ENCODE measurements at regions not wholly inside any gene's neighbourhood (a gene's known extent, or its start where the extent isn't known, plus 50 kb on each side); places are given as distances from the start of the nearest gene placed in this dataset.
"Not testable (repeated sequence)": the region's sequence is repeated elsewhere in the genome, so short reads cannot be mapped to it uniquely, and the experiment has no call there.

DNA sequence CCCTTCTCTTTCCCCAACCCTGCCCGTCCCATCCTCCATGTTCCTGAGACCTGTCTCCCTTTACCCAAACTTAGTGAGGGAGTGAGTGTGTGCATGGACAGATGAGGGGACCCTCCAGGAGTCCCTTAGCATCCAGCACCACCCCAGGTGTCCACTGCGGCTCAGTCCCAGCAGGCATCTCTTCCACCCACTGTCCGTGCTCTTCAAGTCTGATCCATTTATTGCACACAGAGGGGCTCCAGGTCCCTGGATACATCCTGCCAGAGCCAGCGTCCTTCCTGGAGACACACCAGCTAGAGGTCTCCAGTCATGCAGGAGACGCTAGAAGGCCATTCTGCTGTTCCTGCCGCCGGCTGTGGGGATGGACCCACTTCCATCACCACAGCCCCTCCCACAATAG, 239.2 kb downstream of the ADGRD1 start:
- Mint-ChIP-seq H3K4me3 (no peak overlapping the region), H3K36me3 (ENCODE audit: low read depth) (no peaks in the 10 kb centered on the region), H3K27me3 (ENCODE audit: low read depth) (no peaks in the 10 kb centered on the region), H3K27ac (no peak overlapping the region), H3K4me1 (ENCODE audit: low read depth) (no peaks in the 10 kb centered on the region), H3K9me3 (peaks cover 4% of the 10 kb centered on the region)

DNA sequence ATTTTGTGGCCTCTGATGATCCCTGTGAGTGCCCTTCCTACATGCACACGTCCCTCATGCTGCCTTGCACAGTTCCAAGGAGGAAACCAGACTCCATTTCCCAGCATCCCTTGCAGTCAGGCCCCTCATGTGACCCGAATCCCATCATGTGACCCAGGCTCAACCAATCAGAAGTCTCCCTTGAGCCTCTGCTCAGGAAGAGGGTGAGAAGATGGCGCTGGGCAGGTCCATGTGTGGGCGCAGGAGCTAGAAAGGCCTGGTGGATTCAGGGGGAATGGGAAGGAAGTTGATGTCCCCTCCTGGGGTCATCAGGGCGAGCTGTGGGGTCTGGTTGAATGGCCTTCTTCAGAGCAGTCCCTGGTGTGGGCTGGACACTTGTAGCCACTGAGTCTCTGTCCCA, 240.5 kb downstream of the ADGRD1 start:
- Mint-ChIP-seq H3K27ac (no peak overlapping the region), H3K4me3 (no peak overlapping the region)

DNA sequence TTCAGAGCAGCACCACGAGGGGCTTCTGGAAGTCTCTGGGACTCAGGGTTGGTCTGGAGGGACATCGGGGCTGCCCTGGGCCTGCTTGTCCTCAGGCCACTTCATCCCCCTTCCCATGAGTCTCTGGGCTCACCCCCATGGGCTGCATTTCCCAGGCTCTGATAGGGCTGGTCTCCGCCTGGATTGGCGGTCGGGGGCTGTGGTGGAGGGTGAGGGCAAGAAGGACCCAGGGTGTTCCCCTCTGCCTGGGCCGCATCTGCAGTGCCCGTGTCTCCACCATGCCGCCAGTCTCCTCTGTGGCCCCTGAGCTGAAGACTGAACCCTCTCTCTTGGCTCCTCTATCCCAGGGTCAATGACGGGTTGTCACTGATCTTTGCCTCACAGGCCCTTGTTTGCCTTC, 242.1 kb downstream of the ADGRD1 start:
- no peaks in the 10 kb centered on the region for H3K27me3 Mint-ChIP-seq (ENCODE audit: low read depth)
- no peak overlapping the region for H3K4me3 Mint-ChIP-seq
- H3K27ac Mint-ChIP-seq, result no peak overlapping the region
- no peaks in the 10 kb centered on the region for H3K4me1 Mint-ChIP-seq (ENCODE audit: low read depth)
- no peaks in the 10 kb centered on the region for H3K9me3 Mint-ChIP-seq
- no peaks in the 10 kb centered on the region for H3K36me3 Mint-ChIP-seq (ENCODE audit: low read depth)

More for the DNA sequence above, 240.5 kb downstream of the ADGRD1 start:
- Mint-ChIP-seq H3K9me3 (no peaks in the 10 kb centered on the region), H3K36me3 (ENCODE audit: low read depth) (no peaks in the 10 kb centered on the region), H3K4me1 (ENCODE audit: low read depth) (no peaks in the 10 kb centered on the region), H3K27me3 (ENCODE audit: low read depth) (no peaks in the 10 kb centered on the region)

DNA sequence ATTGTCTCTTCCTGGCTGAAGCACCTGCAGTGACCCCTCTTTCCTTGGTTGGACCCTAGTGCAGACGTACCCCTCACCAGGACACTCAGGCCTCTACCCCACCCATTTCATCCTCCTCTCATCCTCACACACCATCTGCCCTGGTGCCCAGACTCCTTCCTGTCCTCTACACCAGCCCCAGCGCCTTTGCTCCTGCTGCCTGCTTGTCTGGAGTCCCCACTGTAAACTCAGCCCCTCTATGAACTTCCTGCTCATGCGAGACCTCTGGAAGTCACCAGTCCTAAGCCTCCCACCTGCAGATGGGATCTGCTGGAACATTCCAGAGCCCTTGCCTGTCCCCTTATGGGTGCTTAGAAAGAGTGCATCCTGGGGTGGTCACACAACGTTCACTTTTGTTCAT, 242.5 kb downstream of the ADGRD1 start:
- Mint-ChIP-seq H3K4me1 (ENCODE audit: low read depth) (no peaks in the 10 kb centered on the region), H3K27me3 (ENCODE audit: low read depth) (no peaks in the 10 kb centered on the region), H3K36me3 (ENCODE audit: low read depth) (no peaks in the 10 kb centered on the region), H3K27ac (no peak overlapping the region), H3K9me3 (no peaks in the 10 kb centered on the region), H3K4me3 (no peak overlapping the region)

DNA sequence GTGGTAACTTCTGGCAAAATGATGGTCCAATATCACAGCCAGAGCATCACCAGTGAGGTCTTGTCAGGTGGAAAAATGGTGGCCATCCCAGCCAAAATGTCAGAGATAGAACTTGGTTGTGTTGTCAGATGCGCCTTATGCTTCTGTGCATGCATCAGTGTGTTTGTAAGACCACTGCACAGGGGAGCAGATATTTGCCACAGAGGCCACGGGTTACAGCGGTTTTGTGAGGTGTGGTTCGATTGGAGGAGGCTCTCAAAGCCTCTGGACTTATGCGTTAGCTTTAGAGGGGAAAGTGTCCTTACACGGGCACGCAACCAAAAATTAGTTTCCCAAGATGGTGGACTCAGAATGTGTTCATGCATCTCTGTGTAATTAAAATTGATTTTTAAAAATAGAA, 243.8 kb downstream of the ADGRD1 start:
- Mint-ChIP-seq H3K36me3 (ENCODE audit: low read depth) (no peaks in the 10 kb centered on the region), H3K9me3 (no peaks in the 10 kb centered on the region), H3K27ac (no peak overlapping the region), H3K4me1 (ENCODE audit: low read depth) (no peaks in the 10 kb centered on the region), H3K27me3 (ENCODE audit: low read depth) (no peaks in the 10 kb centered on the region), H3K4me3 (no peak overlapping the region)

DNA sequence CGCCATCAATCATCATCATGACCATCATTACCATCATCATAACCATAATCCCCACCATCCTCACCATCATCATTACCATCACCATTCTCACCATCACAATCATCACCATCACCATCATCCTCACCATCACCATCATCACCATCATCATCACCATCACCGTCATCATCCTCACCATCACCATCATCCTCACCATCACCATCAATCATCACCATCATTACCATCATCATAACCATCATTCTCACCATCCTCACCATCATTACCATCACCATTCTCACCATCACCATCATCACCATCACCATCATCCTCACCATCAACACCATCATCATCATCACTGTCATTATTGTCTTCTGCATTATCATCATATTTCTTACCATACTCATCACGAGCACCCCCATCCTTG, 245.5 kb downstream of the ADGRD1 start:
- Mint-ChIP-seq H3K27ac (no peak overlapping the region), H3K9me3 (no peaks in the 10 kb centered on the region), H3K4me3 (no peak overlapping the region), H3K36me3 (ENCODE audit: low read depth) (no peaks in the 10 kb centered on the region), H3K27me3 (ENCODE audit: low read depth) (no peaks in the 10 kb centered on the region), H3K4me1 (ENCODE audit: low read depth) (no peaks in the 10 kb centered on the region)

DNA sequence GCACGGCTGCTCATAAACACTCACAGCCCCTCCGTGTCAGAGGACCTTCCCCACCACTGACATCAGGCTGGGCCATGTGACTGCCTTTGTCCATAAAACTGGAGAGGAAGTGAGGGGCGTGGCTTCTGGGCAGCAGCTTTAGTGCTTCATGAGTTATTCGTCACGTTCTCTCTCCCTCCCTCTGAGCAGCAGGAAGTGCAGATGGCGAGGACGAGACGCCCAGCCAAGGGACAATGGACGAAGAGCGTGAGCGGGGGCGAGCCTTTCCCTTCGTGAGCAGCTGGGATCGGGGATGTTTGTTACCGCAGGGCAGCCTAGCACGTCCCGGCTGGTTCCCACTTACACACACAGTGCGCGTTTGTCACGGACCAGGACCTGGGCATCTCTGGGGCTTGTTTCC, 248.2 kb downstream of the ADGRD1 start:
- H3K9me3 Mint-ChIP-seq; H3K4me1 Mint-ChIP-seq (ENCODE audit: low read depth); H3K36me3 Mint-ChIP-seq (ENCODE audit: low read depth); H3K27me3 Mint-ChIP-seq (ENCODE audit: low read depth); H3K27ac Mint-ChIP-seq; H3K4me3 Mint-ChIP-seq: not testable (repeated sequence)

DNA sequence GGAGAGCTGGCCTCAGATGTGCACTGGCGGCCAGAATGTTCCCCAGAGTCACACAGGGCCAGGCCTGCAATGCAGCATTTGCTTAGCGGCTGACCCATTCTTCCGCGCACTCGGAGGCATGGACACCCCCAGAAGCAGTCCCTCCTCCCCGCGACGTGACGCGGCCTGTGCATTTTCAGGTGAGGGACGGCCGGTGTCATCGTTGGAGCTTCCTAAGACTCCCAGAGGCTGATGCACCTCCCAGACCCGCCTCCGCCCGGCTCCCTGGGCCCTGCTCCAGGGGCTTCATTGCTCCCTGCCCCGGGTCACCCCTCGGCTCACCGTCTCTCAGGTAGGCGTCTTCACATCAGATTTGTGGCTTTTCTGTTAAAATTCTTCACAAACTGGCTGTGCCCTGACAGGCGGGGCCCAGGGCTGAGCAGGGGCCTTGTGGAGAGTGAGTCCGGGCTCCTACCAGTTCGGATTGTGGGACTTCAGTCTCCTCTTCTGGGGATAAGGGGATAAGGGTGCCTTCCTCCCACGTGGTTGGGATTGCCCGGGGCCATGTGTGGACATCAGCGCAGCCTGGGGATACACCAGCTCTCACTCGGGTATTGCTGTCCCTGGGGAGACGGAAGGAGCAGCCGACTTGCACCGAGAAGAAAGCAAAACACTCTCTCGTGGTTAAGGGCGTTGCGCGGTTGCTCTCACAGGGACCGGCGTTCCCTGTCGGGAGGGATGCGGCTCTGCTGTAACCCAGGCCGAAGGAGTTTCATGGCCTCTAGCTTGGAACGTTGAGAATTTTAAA, 249.1 kb downstream of the ADGRD1 start:
- H3K4me3 Mint-ChIP-seq, result no peak overlapping the region
- no peaks in the 10 kb centered on the region for H3K36me3 Mint-ChIP-seq (ENCODE audit: low read depth)
- H3K27ac Mint-ChIP-seq, result no peak overlapping the region
- no peaks in the 10 kb centered on the region for H3K4me1 Mint-ChIP-seq (ENCODE audit: low read depth)
- no peaks in the 10 kb centered on the region for H3K9me3 Mint-ChIP-seq
- H3K27me3 Mint-ChIP-seq (ENCODE audit: low read depth), result no peaks in the 10 kb centered on the region

DNA sequence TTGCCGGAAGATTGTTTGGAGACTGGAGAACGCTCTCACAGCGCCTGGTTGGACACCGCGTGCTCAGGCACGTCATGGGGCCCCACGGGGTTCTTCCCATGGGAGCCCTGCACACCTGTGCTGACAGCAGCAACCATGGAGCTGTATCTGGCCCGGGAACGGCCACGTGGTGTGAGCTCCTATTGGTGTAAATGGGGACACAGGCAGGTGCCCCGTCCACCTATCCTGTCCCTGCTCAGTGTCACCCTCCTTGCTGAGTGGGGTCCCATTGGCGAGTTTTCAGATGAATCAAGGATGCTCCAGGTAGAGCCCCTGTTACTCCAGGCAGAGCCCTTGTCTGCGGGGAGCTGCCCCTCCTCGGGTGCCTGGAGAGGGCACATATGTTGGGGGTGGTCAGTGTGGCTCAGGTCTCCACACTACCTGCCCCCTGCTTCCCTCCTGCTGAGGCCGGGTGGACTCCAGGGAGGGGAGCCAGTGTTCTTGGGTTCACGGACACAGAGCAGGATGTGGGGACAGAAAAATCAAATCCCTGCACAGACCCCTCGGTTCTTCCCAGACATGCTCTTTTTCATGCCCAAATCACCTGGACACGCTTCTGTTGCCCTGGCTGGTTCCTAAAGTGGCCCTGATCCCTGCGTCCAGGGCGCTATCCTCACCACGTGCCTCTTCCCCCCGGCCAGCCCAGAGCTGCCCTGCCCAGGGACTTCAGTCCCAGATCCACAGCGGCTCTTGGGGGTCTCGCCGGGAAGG, 250.1 kb downstream of the ADGRD1 start:
- H3K27ac Mint-ChIP-seq, result no peak overlapping the region
- no peaks in the 10 kb centered on the region for H3K27me3 Mint-ChIP-seq (ENCODE audit: low read depth)
- no peaks in the 10 kb centered on the region for H3K36me3 Mint-ChIP-seq (ENCODE audit: low read depth)
- H3K4me3 Mint-ChIP-seq, result no peak overlapping the region
- H3K4me1 Mint-ChIP-seq (ENCODE audit: low read depth), result no peaks in the 10 kb centered on the region
- H3K9me3 Mint-ChIP-seq, result no peaks in the 10 kb centered on the region

DNA sequence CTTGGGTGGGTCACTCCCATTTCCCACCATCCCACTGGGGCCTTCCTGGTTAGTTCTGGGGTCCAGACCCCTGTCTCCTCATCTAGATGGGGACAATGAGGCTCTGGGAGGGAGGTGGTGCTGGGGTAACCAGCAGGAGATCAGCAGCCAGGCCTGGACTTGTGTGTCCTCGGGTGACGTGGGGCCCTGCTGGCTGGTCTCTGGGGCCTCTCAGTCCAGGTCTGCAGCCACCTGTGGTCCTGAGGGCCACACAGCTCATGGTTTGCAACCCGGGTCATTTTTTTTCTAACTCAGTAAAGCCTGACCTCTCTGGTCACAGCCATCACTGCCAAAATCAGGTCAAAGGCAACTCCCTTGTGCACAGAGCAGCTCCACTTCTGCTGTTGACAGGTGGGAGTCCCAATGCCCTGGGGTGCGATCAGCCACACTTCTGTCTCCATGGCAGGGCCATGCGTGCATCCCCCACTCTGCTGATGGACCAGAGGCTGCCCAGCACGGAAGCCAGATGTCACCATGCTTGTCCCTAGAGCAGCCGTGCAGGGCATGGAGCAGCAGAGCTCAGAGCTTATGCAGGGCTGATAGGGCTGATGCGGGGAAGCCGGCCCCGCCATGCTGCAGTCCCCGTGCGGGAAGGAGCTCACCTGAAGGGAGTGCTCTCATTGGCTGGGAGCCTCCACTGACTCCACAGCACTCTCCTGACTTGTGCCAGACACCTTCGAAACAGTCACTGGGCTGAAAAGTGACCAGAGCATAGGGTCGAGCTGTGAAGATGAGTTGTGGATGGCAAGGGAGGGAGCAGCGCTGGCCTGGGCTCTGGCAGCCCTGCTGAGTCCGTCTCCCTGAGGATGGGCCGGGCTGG, 250.9 kb downstream of the ADGRD1 start:
- no peaks in the 10 kb centered on the region for H3K27me3 Mint-ChIP-seq (ENCODE audit: low read depth)
- no peaks in the 10 kb centered on the region for H3K36me3 Mint-ChIP-seq (ENCODE audit: low read depth)
- no peaks in the 10 kb centered on the region for H3K9me3 Mint-ChIP-seq
- H3K4me1 Mint-ChIP-seq (ENCODE audit: low read depth), result peaks cover 5% of the 10 kb centered on the region
- H3K4me3 Mint-ChIP-seq, result no peak overlapping the region
- H3K27ac Mint-ChIP-seq, result no peak overlapping the region

DNA sequence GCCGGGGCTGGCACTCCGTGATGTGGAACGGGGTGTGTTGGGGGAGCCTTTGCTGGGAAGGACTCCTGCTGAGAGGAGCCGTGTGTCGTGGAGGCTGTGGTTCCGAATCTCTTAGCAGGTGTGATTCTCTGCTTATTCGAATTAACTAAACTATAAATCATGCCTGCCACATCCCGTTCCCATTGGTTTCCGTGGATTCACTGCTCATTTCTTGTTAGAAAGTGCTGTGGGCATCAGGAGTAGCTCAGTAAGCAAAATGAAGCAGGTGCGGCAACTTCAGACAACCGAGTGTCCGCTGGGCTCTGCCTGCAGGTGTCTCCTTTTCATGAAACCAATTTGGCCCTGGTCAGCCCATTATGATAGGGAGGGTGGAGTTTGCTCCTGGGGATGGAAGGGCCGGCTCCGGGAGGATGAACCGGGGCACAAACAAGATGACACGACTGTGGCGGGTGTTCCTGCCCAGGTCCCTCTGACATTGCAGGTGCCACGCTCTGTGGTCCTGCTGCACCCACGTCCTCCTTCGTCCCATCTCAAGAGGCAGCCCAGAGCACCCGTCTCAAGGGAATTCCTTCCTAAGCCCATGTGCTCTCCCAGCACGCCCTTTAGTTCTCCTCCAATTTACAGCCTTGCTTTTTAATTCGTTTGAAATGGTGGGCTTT, 251.7 kb downstream of the ADGRD1 start:
- not testable (repeated sequence) for H3K9me3 Mint-ChIP-seq; H3K27me3 Mint-ChIP-seq (ENCODE audit: low read depth); H3K36me3 Mint-ChIP-seq (ENCODE audit: low read depth); H3K4me1 Mint-ChIP-seq (ENCODE audit: low read depth); H3K4me3 Mint-ChIP-seq; H3K27ac Mint-ChIP-seq

DNA sequence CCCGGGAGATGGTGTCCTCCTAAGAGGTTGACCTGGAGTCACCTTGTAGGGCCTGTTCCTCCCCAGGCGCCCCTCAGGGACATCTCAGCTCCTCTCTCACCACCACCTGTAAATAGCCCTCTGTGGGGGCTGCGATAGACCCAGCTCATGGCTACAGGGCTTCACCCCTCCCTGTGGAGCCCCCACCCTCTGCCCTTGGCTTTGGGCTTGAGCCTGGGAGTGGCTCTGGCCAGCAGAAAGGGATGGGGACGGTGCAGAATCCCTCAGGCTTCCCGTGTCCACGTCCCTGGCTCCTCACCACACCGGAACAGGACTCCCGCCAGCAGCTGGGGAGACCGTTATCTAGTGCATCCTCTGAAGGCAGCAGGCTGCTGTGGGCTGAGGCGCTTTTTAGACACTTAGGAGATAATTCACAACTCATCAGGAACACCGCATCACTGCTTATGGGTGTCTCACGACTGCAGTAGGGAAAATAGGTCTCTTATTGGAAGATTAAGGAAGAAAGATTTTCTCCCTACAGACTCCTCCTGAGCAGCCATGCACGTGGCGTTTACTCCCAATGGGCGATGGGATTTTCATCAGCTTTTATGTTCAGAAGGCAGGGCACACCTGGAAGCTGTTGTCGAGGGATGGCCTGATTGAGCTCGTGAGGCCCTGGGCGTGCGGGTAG, 253.1 kb downstream of the ADGRD1 start:
- H3K9me3 Mint-ChIP-seq; H3K4me3 Mint-ChIP-seq; H3K27ac Mint-ChIP-seq; H3K36me3 Mint-ChIP-seq (ENCODE audit: low read depth); H3K27me3 Mint-ChIP-seq (ENCODE audit: low read depth): not testable (repeated sequence)
- peaks cover 13% of the 10 kb centered on the region for H3K4me1 Mint-ChIP-seq (ENCODE audit: low read depth)

DNA sequence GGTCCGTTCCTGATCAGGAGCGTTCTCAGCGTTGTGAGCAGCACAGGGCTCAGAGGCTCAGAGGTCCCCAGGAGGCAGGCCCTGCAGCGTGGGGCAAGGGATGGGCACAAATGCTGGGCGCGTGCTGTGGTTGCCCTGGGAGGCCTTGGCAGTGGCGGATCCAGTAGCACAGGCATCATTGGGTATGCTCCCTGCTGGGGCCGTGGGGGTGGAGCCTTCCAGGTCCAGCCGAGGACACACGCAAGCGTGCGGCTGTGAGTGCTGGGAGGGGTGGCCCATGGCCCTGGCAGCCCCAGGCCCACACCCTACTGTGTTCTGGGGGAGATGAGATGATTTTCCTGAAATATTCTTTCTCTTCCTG, 253.6 kb downstream of the ADGRD1 start:
- H3K4me1 Mint-ChIP-seq (ENCODE audit: low read depth), result peaks cover 13% of the 10 kb centered on the region
- H3K27me3 Mint-ChIP-seq (ENCODE audit: low read depth); H3K4me3 Mint-ChIP-seq; H3K27ac Mint-ChIP-seq; H3K36me3 Mint-ChIP-seq (ENCODE audit: low read depth); H3K9me3 Mint-ChIP-seq: not testable (repeated sequence)

DNA sequence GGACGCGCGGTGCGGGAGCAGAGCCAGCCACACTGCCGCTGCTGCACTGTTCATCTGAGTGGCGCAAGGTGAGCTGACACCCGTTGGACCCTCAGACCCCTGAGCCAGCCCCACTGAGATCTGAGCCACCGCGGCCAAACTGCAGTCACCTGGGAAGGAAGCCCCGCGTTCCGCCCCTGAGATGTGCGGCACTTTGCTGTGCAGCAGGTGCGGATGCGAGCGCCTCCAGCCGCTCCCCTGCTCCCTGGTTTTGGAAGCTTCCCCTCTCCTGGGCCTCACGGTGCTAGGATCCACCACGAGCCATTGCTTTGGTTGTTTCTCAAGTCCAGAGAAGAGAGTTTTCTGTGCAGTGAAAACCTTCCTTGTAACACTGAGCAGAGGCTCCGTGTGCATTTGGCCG, 254.1 kb downstream of the ADGRD1 start:
- not testable (repeated sequence) for H3K27ac Mint-ChIP-seq; H3K9me3 Mint-ChIP-seq; H3K4me3 Mint-ChIP-seq; H3K27me3 Mint-ChIP-seq (ENCODE audit: low read depth); H3K36me3 Mint-ChIP-seq (ENCODE audit: low read depth)
- H3K4me1 Mint-ChIP-seq (ENCODE audit: low read depth), result peaks cover 13% of the 10 kb centered on the region

All from T-helper 1 cell treated with Interleukin-12 subunit alpha and Interleukin-12 subunit beta and Interleukin-4 antibody, amounts not matched to agents 30 μg/mL and 1 μg/mL, for 36 hours (primary cell).